ENCODE measurements at regions not wholly inside any gene's neighbourhood (a gene's known extent, or its start where the extent isn't known, plus 50 kb on each side); places are given as distances from the start of the nearest gene placed in this dataset.
A peak's percentile ranks its signal among the peaks of the same experiment; 100 is the strongest.
"Not testable (repeated sequence)": the region's sequence is repeated elsewhere in the genome, so short reads cannot be mapped to it uniquely, and the experiment has no call there.

DNA sequence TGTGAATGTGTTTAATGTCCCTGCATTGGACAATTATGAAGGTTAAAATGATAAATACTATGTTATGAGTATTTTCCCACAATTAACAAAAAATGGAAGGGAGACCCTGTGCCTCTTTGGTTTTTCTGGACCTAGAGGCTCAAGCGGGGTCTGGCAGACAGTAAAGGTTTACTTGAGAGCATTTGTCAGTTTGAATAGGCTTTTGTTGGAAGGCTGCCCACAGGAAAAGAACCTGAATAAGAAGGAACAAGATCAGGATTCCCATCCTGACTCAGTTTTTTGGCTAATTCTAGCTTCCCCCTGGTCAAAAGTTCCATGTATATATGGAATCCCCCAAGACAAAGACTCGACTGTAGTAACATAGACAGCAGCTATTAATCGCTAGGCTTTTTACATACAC is 150.9 kb upstream of the JUN start:
- no peak for DNase-seq

DNA sequence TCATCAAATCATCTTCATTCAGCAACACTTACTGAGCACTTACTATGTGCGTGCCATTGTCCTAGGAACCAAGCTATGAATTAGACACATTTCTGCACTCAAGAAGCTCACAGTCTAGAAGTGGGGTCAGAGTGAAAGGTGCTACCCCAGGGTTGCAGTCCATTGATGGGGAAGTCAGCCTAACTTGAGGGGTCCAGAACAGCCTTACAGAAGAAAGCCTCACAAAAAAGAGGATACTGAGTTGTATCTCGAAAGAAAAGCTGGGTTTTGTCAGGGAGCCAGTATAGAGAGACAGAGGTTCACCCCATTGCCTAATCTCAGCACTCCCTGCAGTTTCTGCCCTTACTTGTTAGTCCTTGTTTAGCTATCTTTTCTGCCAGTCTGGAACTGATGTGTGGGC is 153.1 kb upstream of the JUN start:
- no peak for DNase-seq

DNA sequence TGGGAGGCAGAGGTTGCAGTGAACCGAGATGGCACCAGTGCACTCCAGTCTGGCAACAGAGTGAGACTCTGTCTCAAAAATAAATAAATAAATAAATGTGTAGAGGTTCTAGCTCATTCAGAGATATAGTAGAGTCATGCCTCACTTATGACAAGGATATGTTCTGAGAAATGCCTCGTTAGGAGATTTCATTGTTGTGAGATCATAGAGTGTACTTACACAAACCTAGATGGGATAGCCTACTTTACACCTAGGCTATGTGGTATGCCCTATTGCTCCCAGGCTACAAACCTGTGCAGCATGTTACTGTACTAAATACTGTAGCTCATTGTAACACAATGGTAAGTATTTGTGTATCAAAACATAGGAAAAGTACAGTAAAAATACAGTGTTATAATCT is 155.3 kb upstream of the JUN start:
- no peak for DNase-seq

DNA sequence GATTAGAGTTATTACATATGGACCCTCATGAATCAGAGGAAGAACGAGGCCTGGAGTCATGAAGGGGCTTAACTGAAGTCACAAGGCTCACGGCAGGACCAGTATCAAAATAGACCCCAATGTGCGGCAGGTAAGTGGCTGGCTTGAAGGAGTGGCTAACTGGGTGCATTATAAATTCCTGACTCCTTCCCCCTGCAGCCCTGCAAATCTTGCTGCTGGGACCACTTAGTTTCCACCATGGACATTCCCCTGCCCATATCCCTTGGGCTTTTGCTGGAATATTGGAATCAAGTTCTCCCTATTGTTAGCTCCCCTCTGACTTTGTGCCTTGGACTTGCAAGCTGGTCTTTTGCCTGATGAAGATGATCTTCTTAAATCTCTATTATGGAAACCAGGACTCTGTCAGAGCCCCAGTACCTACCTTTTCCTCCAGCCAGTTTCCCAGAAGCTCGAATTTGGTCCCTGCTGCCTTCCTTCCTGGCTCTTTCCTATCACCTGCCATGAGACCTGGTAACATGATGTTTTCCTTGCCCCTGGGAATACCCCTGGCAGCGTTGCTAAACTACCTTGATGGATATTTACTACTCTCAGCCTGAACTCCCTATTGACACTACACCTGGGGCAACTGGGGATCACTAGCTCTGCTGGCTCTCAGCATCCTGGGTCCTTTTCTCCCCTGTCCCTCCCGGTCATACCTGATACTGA is 156.0 kb upstream of the JUN start:
- no peak for DNase-seq

DNA sequence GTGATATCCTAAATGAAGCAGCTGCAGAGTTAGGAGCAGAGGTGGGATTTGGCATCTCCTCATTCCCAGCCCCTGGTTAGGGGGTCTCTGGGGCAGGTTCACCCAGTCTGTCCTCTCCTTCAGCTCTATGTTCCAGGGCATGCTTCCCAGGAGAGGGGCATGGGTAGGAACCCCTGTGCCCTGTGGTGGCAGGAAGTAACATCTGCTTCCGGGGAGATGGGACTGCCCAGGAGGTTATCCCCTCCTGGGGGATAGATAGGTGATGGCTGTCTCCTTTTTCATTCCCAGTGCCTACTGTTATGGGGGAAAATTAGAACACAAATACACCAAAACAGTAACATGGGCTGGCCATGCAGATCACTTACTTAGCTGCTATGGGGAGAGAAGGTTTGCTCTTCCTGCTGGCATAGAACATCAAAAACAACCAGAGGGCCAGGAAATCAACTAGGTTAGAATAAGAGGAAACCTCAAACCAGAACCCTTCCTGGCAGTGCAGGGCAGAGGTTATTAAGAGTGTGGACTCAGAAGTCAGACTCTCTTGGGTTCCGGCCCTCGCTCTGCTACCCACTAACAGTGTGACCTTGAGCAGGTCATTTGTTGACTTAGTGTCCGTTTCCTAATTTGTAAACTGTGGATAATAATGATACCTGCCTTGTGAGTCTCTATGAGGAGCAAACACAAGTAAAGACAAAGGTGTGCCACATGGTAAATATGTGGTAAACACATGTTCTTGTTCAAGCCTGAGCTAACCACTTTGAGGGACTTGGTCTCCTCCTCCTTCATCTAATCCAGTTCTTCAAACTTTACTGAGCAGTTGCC is 157.8 kb upstream of the JUN start:
- no peak for DNase-seq

DNA sequence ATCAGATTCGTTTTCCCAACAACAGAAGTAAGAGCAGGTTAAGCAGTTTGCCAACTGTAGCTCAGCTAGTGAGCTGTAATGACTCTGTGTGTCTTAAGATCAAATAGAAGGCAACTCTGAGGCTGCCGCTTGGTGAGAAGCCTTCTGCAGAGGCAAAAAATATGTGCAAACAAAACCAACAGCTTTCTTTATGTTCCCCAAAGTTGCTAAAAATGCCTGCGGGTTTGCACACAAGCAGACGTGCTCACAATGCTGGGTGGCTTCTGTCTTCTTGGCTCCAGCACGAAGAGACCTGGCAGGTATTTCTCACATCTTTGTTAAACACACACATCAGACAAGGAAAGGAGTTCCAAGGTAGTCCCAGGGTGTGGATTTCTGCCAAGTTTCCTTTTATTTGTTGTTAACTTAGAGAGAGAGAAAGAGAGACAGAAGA is 158.9 kb upstream of the JUN start:
- no peak for DNase-seq

DNA sequence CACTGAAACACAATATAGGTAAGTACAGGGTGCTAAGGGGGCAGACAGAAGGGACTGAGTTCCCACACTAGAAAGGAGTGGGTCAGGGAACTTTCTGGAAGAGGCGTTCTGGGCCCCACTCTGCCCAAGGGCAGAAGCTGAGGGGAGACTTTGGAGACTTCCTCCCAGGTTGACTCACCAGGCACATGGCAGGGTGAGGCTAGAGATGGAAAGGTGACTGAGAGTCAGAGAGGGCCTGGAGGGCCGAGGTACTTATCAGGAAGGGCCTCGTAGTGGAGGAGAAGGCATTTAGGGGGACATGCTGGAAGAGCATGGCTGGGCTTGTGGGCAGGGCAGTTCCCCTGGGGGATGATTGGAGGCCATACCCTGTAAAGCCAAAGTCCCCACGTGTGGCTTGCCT is 159.9 kb upstream of the JUN start:
- no peak for DNase-seq

DNA sequence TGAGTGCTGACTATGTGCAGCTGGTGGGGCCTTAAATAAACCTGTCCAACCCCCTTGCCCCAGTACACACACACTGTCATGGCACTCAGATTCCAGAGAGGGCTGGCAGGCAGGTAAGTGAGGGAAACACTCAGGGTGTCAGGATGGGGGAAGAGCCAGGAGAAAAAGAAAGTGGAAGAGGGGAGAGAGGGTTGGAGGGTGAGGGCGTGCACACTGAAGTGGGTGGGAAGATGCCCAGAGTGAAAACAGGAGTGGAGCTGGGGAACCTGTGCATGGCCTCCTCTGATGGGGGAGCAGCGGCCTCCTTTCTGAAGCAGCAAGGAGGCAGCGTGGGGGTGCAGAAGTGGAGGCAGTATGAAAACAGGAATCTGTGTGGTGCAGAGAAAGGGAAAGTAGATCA is 160.6 kb upstream of the JUN start:
- DNase-seq = no peak

DNA sequence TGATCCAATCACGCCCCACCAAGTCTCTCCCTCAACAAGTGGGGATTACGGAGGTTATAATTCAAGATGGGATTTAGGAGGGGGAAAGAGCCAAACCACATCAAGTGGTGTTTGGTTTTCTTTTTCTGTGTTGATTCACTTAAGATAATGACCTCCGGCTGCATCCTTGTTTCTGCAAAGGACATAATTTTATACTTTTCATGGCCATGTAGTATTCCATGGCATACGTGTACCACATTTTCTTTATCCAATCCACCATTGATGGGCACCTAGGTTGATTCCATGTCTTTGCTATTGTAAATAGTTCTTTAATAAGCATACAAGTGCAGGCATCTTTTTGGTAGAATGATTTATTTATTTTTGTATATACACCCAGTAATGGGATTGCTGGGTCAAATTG is 162.5 kb upstream of the JUN start:
- DNase-seq = no peak

DNA sequence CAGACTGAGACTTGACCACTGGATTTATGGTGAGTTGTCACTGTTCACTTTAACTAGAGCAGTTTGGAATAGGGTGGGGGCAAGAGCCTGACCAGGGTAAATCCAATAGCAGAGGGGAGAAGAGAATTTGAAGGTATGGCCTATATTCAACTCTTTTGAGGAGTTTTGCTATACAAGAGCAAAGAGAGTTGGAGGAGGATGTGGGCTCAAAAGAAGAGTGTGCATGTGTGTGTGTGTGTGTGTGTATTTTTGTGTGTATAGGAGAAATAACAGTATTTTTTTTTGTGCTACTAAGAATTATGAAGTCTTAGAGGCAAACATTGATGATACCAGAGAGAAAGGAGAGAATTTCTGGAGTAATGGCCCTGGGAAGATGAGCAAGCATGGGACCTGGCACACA is 164.8 kb upstream of the JUN start:
- DNase-seq = no peak

DNA sequence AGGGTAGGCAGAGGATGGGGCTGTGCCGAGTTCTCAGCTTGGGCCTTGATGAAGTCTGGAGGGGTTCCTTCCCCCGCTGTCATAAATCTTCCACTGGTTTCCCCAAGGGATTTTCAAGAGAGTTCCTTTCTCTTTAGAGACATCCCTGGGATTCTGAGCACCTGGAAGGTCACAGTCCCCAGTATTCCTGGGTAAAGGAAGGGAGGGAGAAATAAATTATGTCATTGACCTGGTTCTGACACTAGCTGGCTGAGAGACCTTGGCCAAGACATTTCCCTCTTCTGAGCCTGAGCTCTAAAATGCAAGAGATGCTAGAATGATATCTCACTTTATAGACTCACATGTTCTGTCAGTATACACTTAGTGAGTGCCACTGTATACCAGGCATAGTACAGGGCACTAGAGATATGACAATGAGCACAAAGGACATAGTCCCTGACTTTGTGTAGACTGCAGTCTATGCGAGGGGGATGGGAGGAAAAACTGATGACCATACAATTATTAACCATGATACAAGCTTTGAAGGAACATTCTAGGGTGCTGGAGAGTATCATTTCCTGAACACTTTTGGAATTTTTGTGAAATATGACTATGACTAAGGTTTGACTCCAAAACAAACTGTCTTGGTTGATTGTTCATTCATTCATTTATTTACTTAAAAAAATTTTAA is 165.8 kb upstream of the JUN start:
- DNase-seq = no peak

DNA sequence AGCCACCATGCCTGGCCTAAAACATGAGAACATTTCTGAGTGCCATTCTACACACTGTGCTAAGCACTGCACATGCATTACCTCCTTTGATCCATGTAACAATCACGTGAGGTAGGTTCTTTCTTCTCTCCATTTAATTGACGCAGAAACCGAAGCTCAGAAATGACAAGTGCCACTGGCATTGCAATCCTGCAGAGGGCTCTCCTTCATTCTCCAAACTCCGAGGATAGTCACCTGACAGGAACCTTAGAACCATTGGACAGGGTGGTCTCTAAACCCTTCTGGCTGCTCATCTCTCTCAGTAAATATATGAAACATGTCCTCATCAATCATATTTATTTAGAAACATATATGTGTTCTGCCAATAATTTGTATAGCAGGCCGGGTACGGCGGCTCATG is 167.1 kb upstream of the JUN start:
- no peak for DNase-seq

DNA sequence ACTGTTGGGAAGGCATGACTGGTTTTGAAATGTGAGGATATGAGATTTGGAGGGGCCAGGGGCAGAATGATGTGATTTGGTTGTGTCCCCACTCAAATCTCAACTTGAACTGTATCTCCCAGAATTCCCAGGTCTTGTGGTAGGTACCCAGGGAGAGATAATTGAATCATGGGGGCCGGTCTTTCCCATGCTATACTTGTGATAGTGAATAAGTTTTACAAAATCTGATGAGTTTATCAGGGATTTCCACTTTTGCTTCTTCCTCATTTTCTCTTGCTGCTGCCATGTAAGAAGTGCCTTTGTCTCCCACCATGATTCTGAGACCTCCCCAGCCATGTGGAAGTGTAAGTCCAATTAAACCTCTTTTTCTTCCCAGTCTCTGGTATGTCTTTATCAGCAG is 170.1 kb upstream of the JUN start:
- not testable (repeated sequence) for DNase-seq

DNA sequence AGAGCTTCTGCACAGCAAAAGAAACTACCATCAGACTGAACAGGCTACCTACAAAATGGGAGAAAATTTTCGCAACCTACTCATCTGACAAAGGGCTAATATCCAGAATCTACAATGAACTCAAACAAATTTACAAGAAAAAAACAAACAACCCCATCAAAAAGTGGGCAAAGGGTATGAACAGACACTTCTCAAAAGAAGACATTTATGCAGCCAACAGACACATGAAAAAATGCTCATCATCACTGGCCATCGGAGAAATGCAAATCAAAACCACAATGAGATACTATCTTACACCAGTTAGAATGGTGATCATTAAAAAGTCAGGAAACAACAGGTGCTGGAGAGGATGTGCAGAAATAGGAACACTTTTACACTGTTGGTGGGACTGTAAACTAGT is 179.4 kb upstream of the JUN start:
- DNase-seq = not testable (repeated sequence)

DNA sequence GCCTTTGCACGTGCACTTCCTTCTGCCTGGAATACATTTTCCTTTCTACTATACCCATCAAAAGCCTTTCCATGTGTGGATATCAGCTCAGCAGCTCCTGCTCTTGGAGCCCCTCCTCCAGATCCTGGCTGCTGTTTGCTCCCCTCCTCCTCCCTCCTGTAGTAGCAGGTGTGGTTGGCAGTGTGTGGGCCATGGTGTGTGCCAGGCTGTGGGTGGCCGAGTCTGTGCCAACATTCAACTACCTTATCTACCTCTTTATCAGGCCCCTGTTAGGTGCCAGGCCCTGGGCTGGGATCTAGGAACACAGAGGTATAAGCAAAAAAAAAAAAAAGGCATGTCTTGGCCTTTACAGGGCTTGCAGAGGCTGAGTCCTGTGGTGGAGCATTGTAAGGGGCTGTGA is 180.6 kb upstream of the JUN start:
- DNase-seq = no peak

DNA sequence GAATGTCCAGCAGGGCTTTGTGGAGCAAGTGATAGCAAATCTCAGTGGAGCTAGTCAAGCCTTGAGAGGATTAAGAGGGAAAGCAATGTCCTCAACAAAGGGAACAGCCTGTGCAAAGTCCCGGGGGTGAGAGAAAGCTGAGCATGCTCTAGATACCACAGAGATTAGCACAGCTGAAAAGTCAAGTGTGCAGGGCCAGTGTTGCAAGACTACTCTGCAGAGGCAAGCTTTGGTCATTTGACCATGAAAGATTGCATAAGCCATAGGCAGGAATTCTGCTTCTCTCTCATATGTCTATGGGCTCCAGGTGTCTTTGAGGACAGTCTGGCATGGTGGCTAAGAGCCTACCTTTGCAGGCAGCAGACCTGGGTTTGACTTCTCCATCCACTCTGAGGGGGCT is 181.0 kb upstream of the JUN start:
- DNase-seq = no peak

DNA sequence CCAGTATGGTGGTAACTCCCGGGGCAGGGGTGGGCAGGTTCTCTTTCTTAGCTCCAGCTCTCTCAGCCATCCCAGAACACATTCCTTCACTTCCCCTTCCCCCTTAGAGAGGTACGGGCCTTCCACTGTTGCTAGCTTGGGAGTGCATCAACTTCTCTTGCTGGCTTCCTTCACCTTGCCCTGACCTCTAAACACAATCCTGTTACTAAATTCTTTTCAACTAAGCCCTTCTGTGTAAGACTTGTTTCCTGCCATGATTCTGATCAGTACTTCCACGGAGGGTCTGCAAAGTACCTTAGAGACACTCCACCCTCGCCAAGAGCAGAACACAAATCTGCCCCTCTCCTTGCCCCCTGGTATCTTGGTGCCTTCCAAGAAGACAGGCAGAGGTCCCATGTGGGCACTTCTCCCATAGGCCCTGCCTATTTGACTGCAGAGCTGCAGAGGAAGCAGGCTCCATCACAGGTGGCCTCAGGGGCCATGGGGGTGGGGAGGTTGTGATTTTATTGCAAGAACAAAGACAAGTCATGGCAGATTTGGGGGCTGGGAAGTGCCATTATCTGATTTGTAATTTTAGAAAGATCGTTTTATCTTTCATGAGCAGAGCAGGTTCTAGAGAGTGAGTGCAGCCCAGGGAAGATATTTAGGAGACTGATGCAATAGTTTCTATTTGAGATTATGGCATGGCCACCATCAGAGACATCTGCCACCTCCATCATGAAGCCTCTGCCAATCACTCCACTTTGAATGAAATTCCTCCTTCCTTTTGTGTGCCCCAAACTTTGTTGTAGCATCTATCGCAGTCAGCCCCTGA is 182.5 kb upstream of the JUN start:
- DNase-seq = no peak

DNA sequence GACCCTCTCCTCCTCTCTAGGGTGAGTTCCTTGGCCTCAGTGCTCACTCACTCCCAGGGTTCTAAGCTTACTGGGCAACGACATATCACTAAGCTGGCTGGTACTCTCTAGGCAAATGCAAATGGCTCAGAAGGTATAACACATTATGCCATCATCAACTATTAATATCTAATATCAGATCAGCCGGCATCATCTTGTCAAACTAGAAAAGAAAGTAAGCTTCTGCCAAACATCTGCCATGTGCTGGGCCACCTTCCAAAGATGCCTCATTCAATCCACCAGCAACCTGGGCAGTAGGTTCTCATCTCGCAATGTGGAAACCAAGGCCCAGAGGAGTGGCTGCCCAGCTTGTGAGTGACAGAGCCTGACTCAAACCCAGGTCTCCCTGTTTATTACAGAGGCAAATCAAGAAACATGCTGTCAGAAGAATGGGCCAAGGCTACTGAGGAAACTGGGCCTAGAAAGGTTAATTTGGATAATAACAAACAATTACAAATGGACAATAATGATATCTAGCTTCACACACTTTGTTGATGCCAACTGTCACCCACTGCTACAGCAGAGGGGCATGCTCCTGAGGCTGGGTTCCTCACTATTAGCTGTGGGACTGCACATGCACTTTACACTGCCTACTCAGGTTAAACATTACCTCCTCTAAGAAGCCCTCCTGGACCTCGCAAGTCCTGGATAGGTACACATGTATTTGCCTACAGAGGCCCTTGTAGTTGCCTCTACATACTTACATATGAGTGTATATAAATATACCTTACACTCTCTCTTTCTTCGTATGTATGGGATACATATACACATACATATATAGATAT is 183.3 kb upstream of the JUN start:
- no peak for DNase-seq

DNA sequence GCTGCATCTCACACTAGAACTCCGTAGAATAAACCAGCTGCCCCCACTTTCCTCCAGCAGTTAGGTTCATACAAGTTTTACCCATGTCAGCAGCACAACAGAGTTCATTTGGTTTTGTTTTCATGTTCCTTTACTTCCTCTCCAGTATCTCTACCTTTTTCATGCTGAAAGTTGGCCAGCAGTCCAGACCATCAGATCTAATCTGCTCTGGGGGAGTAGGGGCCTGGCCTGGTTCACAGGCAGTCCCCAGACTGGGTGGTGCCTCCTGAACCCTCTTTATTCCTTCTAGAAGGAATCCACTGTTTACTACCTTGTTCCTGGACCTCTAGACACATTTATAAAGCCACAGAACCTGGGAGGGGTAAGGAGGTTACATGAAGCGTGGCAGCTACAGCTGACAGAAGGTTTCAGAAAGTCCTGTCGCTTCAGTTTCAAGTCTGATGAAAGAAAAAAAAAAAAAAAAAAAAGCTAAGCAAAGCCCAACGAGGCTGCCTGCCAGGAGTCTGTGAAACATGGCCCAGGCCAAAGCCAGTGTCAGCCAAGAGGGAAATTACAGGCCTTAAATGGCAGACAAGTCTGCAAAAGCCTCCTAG is 184.6 kb upstream of the JUN start:
- peak; percentile 64 for DNase-seq

DNA sequence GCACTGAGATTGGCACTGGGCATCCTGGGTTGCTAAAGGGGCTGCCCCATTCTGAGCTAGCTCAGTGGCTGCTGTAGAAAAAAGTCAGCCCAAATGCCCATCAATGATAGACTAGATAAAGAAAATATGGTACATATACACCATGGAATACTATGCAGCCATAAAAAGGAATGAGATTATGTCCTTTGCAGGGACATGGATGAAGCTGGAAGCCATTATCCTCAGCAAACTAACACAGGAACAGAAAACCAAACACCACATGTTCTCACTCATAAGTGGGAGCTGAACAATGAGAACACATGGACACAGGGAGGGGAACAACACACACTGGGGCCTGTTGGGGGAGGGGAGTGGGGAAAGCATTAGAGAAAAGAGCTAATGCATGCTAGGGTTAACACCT is 185.3 kb upstream of the JUN start:
- DNase-seq = not testable (repeated sequence)

DNA sequence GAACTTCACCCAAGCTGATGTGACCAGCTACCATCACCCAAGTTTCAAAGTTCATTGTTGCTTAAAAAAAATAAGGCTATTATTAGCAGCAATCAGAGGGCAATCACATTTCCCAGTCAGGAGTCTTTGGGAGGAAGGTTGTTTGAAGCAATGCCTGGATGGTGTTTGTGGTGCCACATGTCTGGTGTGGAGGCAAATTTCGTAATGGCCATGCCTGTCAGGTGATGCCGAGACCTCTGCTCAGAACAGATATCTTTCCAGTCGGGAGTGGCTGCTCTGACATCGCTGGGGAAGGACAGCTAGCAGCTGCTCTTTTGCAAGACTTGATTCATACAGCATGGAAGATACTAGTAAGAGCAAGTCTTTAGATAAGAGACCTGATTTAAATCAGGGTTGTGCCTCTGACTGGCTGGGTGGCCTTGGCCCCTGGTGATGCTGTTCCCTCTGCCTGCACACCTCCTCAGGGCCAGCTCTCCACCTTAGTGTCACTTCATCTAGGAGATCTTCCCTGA is 187.8 kb upstream of the JUN start:
- DNase-seq = no peak
